ENCODE measurements at regions not wholly inside any gene's neighbourhood (a gene's known extent, or its start where the extent isn't known, plus 50 kb on each side); places are given as distances from the start of the nearest gene placed in this dataset.
"Not testable (repeated sequence)": the region's sequence is repeated elsewhere in the genome, so short reads cannot be mapped to it uniquely, and the experiment has no call there.

DNA sequence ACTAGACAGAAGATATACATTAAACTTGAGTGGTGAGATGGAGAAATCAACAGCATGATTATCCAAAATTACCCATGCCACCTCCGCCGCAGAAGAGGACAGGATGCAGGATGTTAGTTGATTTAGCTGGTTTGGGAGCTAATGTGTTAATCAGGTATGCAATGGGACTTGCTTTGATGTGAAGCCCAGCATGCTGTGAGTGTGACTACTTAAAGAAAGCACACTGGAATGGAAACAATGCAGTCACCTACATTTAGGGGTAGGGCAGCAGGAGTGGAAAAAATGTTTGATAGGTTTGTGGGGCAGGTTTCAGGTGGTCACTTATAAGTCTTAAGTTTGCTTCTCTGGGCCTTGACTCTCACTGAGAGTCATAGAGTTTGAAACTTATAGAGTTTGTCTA is 170.0 kb upstream of the DAAM1 start:
- Histone ChIP-seq H3K27ac (ENCODE audit: poor library complexity, severe bottlenecking) (no peak overlapping the region), H3K27me3 (ENCODE audit: insufficient read depth, poor library complexity, severe bottlenecking) (no peaks in the 10 kb centered on the region), H3K9me3 (ENCODE audit: severe bottlenecking) (no peaks in the 10 kb centered on the region), H3K4me1 (ENCODE audit: insufficient read depth, poor library complexity, severe bottlenecking) (peaks cover under 1% of the 10 kb centered on the region), H3K36me3 (ENCODE audit: low read depth) (no peaks in the 10 kb centered on the region), H3K4me3 (ENCODE audit: severe bottlenecking) (no peak overlapping the region)
- no peak for DNase-seq (ENCODE audit: low spot score)
- ATAC-seq (ENCODE audit: low read depth), result no peak
- TF ChIP-seq, protein P1, sequence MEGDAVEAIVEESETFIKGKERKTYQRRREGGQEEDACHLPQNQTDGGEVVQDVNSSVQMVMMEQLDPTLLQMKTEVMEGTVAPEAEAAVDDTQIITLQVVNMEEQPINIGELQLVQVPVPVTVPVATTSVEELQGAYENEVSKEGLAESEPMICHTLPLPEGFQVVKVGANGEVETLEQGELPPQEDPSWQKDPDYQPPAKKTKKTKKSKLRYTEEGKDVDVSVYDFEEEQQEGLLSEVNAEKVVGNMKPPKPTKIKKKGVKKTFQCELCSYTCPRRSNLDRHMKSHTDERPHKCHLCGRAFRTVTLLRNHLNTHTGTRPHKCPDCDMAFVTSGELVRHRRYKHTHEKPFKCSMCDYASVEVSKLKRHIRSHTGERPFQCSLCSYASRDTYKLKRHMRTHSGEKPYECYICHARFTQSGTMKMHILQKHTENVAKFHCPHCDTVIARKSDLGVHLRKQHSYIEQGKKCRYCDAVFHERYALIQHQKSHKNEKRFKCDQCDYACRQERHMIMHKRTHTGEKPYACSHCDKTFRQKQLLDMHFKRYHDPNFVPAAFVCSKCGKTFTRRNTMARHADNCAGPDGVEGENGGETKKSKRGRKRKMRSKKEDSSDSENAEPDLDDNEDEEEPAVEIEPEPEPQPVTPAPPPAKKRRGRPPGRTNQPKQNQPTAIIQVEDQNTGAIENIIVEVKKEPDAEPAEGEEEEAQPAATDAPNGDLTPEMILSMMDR (IDR thresholded peaks at IDR 0.05; ENCODE audit: poor library complexity, severe bottlenecking), result no peak

DNA sequence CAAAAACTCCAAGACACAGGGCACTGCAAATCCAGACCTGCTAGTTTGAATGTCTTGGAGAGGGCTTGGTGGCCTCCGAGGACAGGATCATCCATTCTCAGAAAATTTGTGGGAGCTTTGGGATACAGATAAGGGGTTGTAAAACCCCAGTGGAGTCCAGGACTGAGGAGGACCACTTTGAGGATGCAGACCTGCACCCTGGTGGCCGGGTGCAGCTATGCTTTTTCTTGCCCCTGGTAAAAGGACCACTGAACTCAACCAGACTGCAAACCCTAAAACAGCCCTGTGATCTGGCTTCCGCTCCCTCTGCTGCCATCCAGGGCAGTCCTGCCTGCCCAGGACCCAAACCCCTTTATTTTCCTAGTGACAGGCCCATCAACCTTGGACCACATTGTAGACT is 169.5 kb upstream of the DAAM1 start:
- Histone ChIP-seq H3K4me3 (ENCODE audit: severe bottlenecking) (no peak overlapping the region), H3K27ac (ENCODE audit: poor library complexity, severe bottlenecking) (no peak overlapping the region), H3K9me3 (ENCODE audit: severe bottlenecking) (no peaks in the 10 kb centered on the region), H3K27me3 (ENCODE audit: insufficient read depth, poor library complexity, severe bottlenecking) (no peaks in the 10 kb centered on the region), H3K4me1 (ENCODE audit: insufficient read depth, poor library complexity, severe bottlenecking) (no peaks in the 10 kb centered on the region), H3K36me3 (ENCODE audit: low read depth) (no peaks in the 10 kb centered on the region)
- DNase-seq (ENCODE audit: low spot score) (no peak), ATAC-seq (ENCODE audit: low read depth) (peak; percentile 61; the same call in 1 of the 3 replicates)
- TF ChIP-seq, protein P1 (IDR thresholded peaks at IDR 0.05; ENCODE audit: poor library complexity, severe bottlenecking), result peak; percentile 44

DNA sequence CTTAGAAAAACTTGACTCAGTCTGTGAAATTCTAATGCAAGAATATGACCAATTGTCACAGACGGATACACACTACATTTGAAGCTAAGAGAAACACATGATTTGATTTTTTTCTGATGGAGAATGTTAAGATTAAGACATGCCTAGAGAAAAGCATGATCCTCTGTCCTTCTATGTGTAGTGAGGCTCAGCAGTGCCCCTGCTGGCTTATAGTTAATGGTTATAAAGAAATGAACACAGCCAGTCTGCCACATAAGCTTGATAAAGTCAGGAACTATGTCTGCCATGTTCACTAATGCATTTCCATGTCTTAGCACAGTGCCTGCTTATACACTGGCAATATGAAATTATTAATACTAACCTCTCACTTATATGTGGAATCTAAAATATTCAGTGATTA is 168.1 kb upstream of the DAAM1 start:
- Histone ChIP-seq H3K27me3 (ENCODE audit: insufficient read depth, poor library complexity, severe bottlenecking) (no peaks in the 10 kb centered on the region), H3K4me3 (ENCODE audit: severe bottlenecking) (no peak overlapping the region), H3K9me3 (ENCODE audit: severe bottlenecking) (no peaks in the 10 kb centered on the region), H3K36me3 (ENCODE audit: low read depth) (no peaks in the 10 kb centered on the region), H3K4me1 (ENCODE audit: insufficient read depth, poor library complexity, severe bottlenecking) (no peaks in the 10 kb centered on the region), H3K27ac (ENCODE audit: poor library complexity, severe bottlenecking) (no peak overlapping the region)
- TF ChIP-seq, protein P1 (IDR thresholded peaks at IDR 0.05; ENCODE audit: poor library complexity, severe bottlenecking), result peak; percentile 77
- DNase-seq (ENCODE audit: low spot score) (no peak), ATAC-seq (ENCODE audit: low read depth) (peak; percentile 64; the same call in 2 of the 3 replicates)

DNA sequence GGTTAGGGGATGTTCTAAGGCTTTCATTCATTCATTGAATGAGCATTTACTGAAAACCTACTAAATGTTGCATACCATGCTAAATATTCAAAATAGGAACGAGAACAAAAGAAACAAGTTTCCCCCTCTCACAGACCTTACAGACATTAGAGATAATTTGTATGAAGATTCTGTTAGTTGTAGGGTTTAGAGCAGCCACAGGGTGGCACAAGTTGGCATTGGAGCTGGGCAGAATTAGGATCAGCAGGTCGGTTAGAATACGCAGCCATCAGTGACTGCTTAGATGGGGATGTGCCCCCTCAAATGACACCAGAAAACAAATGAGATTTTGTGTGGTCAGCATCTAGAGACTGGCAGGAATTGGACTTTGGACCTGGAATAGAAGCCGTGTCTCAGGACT is 166.3 kb upstream of the DAAM1 start:
- Histone ChIP-seq H3K27me3 (ENCODE audit: insufficient read depth, poor library complexity, severe bottlenecking) (no peaks in the 10 kb centered on the region), H3K27ac (ENCODE audit: poor library complexity, severe bottlenecking) (no peak overlapping the region), H3K36me3 (ENCODE audit: low read depth) (no peaks in the 10 kb centered on the region), H3K9me3 (ENCODE audit: severe bottlenecking) (no peaks in the 10 kb centered on the region), H3K4me3 (ENCODE audit: severe bottlenecking) (no peak overlapping the region), H3K4me1 (ENCODE audit: insufficient read depth, poor library complexity, severe bottlenecking) (no peaks in the 10 kb centered on the region)
- ATAC-seq (ENCODE audit: low read depth), result 0 out of 3 replicates have a peak, but pooled peaks have one; percentile 46
- TF ChIP-seq, protein P1 (IDR thresholded peaks at IDR 0.05; ENCODE audit: poor library complexity, severe bottlenecking), result peak; percentile 58
- no peak for DNase-seq (ENCODE audit: low spot score)

DNA sequence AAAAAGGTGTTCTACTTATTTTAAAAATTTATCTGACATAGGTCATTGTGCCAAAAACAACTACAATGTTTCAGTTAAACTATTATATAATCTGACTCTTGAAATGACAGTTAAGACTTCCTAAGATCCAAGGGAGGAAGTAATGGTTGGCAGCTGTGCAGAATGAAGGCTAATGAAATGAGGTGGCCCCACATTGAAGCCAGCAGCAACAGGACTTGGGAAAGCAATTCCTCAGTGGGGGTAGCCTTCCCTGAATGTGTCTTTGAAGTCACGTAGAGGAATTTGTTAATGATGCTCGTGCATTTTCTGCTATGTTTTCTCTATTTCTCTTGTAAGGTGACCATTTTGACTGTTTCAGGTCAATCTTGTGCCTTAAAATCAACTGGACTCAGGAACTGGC is 162.4 kb upstream of the DAAM1 start:
- H3K36me3 ChIP-seq (ENCODE audit: low read depth), result no peaks in the 10 kb centered on the region
- H3K27ac ChIP-seq (ENCODE audit: poor library complexity, severe bottlenecking), result no peak overlapping the region
- ATAC-seq (ENCODE audit: low read depth) (no peak), DNase-seq (ENCODE audit: low spot score) (no peak)
- H3K4me3 ChIP-seq (ENCODE audit: severe bottlenecking), result no peak overlapping the region
- H3K27me3 ChIP-seq (ENCODE audit: insufficient read depth, poor library complexity, severe bottlenecking), result no peaks in the 10 kb centered on the region
- H3K9me3 ChIP-seq (ENCODE audit: severe bottlenecking), result no peaks in the 10 kb centered on the region
- no peaks in the 10 kb centered on the region for H3K4me1 ChIP-seq (ENCODE audit: insufficient read depth, poor library complexity, severe bottlenecking)
- TF ChIP-seq, protein P1 (IDR thresholded peaks at IDR 0.05; ENCODE audit: poor library complexity, severe bottlenecking), result no peak

DNA sequence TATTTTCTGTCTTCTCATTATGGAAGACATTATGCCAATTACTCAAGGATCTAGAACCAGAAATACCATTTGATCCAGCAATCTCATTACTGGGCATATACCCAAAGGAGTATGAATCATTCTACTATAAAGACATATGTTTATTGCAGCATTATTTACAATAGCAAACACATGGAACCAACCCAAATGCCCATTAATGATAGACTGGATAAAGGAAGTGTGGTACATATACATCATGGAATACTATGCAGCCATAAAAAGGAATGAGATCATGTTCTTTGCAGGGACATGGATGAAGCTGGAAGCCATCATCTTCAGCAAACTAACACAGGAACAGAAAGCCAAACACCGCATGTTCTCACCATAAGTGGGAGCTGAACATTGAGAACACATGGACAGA is 161.8 kb upstream of the DAAM1 start:
- not testable (repeated sequence) for H3K4me1 ChIP-seq (ENCODE audit: insufficient read depth, poor library complexity, severe bottlenecking); DNase-seq (ENCODE audit: low spot score)

More for the DNA sequence above, 161.8 kb upstream of the DAAM1 start:
- H3K36me3 ChIP-seq (ENCODE audit: low read depth); ATAC-seq (ENCODE audit: low read depth); H3K27me3 ChIP-seq (ENCODE audit: insufficient read depth, poor library complexity, severe bottlenecking); H3K4me3 ChIP-seq (ENCODE audit: severe bottlenecking); H3K9me3 ChIP-seq (ENCODE audit: severe bottlenecking); H3K27ac ChIP-seq (ENCODE audit: poor library complexity, severe bottlenecking): not testable (repeated sequence)

Measured in RWPE2 (cell line).